Esophagus mucosa (tissue), 1 donor: ENCODE measurements at regions not wholly inside any gene's neighbourhood (a gene's known extent, or its start where the extent isn't known, plus 50 kb on each side); places are given as distances from the start of the nearest gene placed in this dataset.

Experiments
- ATAC-seq: fragments of 200-7000 bp; cut with Tn5 transposase; one replicate; pipeline ENCODE4 v1.9.1; 2020
- donor health status: DM: yes; HTN: yes; CAD: no.

DNA sequence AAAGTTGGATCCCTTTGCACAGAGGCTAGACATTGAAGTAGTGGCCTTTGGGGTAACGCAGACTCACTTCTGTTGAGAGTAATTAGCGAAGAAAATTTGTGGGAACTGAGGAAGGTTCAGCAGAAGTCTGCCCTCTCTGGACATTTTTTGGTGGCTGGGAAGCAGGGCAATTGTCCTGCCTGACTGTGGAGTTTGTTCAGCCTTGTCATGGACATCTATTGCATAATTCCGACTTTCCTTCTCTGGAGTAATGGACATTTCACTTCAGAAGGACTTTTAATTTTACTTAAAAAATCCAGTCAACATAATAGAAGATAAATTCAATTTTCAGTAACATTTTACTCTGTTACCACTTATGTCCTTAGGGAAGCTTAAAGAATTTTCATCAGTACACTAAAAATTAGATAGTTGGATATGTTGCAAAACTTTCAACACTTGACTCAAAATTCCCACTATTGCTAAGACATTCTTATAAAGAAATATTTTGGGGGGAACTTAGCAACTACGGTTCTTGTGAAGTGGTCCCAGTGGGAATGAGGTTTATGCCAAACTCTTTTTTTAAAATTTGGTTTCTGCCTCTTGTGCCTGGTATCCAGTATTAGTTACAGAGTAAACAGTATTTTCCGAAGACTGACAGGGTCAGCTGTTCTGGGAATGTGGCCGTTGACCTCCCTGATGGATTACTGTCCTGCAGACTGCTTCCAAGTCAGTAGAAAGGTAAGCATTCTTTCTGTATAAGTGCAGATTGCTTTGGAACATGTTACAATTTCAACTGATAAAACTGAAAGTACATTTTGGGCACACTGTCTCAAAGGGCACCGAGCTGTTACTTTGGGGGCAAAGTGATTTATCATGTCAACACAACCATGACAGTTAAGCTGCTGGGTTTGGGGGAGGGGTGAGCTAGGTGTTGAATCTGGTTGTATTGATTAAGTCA lies 100.6 kb upstream of the MLIP start:
- ATAC-seq: no peak

GRCh38 chr6:54011277-54011648 lies 100.0 kb upstream of the MLIP start:
- no peak for ATAC-seq

DNA sequence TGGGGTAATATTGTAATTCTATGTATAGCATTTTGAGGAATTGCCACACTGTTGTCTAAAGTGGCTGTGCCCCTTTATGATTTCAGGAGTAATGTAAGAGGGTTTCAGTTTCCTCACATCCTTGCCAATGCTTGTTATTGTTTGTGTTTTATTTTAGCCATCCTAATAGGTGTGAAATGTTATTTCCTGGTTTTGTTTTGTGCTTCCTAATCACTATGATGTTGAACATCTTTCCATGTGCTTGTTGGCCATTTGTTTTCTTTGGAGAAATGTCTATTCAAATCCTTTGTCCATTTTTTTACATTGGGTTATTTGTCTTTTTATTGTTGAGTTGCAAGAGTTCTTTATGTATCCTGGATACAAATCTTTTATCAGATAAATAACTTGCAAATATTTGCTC lies 97.3 kb upstream of the MLIP start:
- no peak for ATAC-seq

DNA sequence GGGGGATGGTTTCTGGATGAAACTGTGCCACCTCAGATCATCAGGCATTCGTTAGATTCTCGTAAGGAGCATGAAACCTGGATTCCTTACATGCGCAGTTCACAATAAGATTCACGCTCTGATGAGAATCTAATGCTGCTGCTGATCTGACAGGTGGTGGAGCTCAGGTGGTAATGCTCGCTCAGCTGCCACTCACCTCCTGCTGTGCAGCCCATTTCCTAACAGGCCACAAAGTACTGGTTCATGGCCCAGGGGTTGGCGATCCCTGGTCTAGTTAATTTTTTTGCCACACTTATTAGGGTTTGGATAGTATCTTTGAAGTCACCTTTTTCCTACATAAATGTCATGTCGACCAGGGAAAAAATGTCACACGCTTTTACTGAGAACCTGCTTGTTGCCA lies 96.8 kb upstream of the MLIP start:
- no peak for ATAC-seq

- ATAC-seq: no peak
Observed at GRCh38 chr6:54017877-54018276, 93.4 kb upstream of the MLIP start.

- ATAC-seq: no peak
Observed at GRCh38 chr6:54018722-54019121, 92.5 kb upstream of the MLIP start.

DNA sequence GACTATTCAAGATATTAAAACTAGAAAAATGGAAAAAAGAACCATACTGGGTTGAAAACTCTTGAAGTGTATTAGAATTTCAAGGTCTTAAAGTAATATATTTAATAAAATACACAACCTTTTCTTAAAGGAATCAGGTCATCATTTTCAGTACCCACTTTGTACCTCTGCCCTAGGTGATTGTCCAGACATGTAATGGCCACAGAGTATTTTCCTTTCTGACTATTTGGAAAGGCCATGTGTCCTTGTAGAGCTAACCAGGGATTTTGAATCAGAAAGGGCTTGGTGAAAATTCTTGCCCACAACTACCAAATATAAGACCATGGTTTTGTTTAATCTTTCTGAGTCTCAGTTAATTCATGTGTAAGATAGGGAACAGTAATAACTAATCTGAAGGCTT lies 91.4 kb upstream of the MLIP start:
- ATAC-seq: no peak

GRCh38 chr6:54020334-54020733 lies 90.9 kb upstream of the MLIP start:
- ATAC-seq: no peak

GRCh38 chr6:54026652-54027400 lies 84.4 kb upstream of the MLIP start:
- ATAC-seq: no peak

DNA sequence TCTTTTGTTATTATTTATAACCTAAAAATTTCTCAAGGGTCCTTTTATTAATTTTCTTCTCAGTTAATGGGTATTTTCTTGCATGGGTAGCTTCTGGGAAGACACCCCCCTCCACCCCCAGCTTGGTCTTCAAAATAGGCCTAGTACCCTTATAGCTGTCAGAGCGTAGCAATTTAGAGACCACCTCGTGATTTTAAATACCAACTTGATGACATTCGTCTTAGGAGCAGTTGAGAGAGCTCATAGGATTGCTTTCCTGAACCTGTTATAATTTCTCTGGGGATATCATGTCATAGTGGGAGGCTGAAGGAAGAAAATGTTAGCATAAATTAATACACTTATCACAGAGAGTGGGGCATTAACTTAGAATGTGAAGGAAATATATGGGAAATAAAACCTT lies 83.1 kb upstream of the MLIP start:
- ATAC-seq: no peak

DNA sequence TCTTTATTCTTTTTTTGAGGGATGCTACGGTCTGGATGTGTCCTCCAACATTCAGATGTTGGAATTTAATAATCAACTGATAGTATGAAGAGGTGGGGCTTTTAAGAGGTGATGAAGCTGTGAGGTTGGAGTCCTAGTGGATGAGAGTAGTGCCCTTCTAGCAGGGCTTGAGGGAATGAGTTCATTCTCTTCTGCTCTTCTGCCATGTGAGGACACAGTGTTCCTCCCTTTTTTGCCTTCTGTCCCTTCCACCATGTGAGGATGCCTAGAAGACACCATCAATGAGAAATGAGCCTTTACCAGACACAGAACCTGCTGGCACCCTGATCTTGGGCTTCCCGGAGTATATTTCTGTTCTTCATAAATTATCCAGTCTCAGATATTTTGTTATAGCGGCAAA lies 82.1 kb upstream of the MLIP start:
- ATAC-seq: no peak

GRCh38 chr6:54031169-54031568 lies 80.1 kb upstream of the MLIP start:
- ATAC-seq: no peak

DNA sequence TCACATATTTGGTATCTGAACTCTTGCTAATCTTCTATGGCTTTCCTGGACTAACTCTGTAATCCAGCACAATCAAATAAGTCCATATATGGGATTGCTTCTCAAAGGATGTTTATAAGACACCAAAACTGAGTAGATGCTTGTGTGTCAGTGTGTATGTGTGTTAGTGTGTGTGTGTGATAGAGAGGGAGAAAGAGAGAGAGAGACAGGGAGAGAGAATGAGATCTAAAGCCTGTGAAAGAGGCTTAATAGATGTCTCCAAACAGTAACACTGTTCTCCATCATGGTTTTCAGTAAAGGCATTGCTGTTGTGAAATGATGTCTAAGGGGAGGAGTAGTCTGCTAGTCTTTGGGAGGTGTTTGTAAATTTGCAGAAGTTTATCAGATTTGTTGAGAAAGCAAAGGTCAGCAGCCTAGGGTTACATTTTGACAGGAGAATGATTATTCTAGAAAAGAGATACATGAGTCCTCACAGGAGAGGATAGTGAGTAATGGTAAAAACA lies 73.9 kb upstream of the MLIP start:
- ATAC-seq: no peak

DNA sequence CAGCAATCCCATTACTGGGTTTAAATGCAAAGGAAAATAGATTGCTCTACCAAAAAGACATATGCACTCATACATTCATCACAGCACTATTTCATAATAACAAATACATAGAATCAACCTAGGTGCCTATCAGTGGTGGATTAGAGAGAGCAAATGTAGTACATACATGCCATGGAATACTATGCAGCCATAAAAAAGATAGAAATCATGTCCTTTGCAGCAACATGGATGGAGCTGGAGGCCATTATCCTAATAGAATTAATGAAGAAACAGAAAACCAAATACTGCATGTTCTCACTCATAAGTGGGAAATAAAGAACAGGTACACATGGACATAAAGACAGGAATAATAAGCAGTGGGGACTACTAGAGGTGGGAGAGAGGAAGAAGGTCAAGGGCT lies 70.7 kb upstream of the MLIP start:
- ATAC-seq: no peak

GRCh38 chr6:54041239-54041638 lies 70.0 kb upstream of the MLIP start:
- no peak for ATAC-seq

DNA sequence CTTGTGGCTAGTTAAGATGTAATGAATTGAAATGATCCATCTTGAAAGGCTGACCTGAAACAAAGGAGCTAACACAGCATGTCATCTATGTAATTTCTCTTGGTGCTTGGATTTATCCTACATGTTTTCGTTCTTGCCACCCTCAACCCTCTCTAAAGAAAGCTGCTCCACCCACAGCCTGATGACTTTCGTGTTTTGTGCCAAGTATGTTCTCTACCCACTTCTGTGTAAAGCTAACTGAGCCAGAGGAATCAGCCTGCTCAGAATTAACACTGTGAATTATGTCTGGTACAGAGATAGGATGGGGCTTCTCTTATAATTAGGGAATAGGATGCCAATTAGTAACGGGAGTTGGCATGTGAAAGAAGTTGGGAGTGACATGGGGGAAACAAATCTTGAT lies 67.9 kb upstream of the MLIP start:
- ATAC-seq: no peak

- no peak for ATAC-seq
Observed at GRCh38 chr6:54044059-54044458, 67.2 kb upstream of the MLIP start.

- ATAC-seq: no peak
Observed at GRCh38 chr6:54048782-54049181, 62.5 kb upstream of the MLIP start.

- ATAC-seq: no peak
Observed at GRCh38 chr6:54050750-54051149, 60.5 kb upstream of the MLIP start.

DNA sequence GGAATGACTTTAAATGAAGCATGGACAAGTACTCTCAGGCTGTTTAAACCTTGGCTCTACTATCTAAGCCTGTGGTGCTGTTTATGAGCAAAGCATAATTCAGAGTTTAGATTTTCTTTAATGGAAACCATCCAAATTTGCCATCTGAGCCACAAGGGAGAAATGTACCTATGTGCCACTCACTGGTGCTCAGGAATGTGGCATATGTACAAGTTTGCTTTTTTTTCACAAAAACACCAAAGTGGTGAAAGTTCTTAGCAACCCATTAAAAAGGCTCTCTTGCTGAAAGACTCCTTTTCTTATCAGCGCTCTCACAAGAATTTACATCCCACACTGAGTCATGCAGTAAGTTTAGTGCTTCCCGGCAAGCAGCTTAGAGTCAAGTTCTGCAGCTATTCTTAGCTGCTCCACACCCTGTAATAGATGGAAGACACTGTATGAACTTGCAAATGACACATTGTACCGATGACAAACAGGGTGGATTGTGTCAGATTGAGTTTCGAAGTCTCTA lies 57.3 kb upstream of the MLIP start:
- peak; percentile 100 for ATAC-seq

- ATAC-seq: no peak
Observed at GRCh38 chr6:54056105-54056504, 55.1 kb upstream of the MLIP start.

- no peak for ATAC-seq
Observed at GRCh38 chr6:54057058-54057457, 54.2 kb upstream of the MLIP start.

DNA sequence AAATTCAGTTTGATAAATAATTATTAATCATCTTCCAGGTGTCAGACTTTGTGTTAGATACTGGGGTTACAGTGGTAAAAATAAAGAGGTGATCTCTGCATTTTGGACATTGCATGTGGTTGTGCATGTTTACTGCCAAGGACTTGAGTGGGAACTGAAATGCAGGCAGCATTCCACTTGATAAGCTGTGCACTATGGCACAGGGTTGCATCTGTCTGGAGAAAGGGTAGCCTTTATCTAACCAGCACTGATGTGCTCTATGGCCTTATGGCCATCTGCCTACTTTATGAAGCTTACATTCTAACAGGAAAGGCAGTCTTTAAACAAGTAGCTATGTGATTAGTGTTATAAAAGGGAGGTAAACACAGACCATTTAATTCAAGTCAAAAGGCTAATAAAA lies 53.0 kb upstream of the MLIP start:
- ATAC-seq: no peak

DNA sequence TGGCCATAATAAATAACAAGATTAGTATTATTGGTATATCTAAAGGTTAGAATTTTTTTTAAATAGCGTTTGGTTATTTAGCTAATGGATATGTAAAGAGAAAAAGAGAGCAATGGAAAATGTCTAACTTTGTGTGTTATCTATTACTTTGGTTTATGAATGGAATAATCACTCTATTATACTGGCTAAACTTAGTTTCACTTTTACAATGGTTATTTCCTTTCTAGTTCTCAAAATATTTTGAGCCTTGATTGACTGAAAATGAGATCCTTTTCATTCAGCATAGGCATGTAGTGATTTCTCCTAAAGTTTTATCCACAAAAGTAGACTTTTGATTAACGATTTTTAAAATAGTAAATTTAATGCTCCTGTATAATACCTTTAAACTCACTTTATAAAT lies 51.6 kb upstream of the MLIP start:
- no peak for ATAC-seq
